ENCODE measurements at regions not wholly inside any gene's neighbourhood (a gene's known extent, or its start where the extent isn't known, plus 50 kb on each side); places are given as distances from the start of the nearest gene placed in this dataset.

DNA sequence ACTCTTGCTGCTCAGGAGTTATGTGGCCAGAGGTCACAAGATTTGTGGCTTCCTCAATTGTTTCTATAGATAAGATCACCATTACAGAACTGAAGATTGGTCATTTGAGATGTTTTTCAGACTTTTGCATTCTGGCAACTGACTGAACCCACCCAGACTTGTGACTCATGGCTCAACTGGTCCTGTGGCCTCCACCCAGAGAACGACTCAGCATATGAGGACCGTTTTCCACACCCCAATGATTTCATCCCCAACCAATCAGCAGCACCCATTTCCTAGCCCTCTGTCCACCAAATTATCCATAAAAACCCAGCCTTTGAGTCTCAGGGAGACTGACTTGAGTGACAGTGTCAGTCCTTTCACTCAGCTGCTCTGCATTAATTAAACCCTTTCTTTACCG lies 143.2 kb upstream of the ASIC2 start:
- no peak for TF ChIP-seq POLR2A (IDR thresholded peaks at IDR 0.05; ENCODE audit: low read depth, low read length)
- DNase-seq (ENCODE audit: insufficient read length, low spot score) = no peak
- no peak for FAIRE-seq

DNA sequence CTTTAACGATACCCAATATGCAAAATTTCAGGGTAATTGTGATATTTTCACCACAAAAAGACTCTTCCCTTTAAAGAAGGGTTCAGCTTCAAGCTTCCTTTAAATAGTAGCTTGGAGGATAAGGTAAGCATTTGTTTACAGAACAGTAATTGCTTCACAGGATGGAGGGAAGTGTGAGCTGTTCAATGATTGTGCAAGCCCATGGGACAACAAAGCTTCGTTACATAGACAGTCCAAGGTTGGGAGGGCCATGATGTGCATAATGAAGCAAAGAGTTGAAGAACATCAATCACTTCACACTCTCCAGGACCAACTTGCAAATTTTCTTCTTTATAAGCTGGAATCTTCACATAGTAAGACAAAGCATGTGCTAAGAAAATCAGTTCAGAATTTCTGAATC lies 145.0 kb upstream of the ASIC2 start:
- FAIRE-seq (no peak), DNase-seq (ENCODE audit: insufficient read length, low spot score) (no peak)
- no peak for TF ChIP-seq POLR2A (IDR thresholded peaks at IDR 0.05; ENCODE audit: low read depth, low read length)

DNA sequence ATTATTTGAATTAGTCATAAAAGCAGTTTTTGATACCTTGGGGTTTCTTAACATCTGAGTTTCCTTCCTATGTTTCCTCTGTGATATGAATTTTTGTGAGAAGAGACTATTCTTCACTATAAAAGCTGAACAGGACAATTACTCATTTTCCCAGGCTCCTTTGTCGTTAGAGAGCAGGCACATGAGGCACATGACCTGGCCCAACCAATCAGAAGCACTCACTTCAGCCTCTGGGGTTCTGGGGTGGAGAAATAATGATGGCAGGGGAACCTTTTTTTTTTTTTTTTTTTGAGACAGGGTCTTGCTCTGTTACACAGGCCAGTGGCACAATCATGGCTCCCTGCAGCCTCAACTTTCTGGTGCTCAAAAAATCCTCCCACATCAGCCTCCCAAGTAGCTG lies 145.5 kb upstream of the ASIC2 start:
- no peak for TF ChIP-seq POLR2A (IDR thresholded peaks at IDR 0.05; ENCODE audit: low read depth, low read length)
- no peak for FAIRE-seq

DNA sequence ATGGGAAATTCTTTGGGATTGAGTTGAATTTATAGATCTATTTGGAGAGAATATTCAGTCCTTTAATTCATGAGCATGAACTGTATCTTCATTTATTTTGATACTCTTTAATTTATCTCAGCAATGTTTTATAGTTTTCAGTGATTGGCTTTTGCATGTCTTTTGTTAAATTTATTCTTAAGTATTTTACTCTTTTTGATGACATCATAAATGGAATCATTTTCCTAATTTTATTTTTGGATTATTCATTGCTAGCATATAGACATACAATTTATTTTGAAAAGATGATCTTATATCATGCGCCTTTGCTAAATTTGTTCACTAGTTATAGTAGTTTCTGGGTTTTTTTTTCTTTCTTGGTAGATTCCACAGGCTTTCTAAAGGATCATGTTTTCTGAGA lies 149.2 kb upstream of the ASIC2 start:
- TF ChIP-seq POLR2A (IDR thresholded peaks at IDR 0.05; ENCODE audit: low read depth, low read length) = no peak
- FAIRE-seq (no peak), DNase-seq (ENCODE audit: insufficient read length, low spot score) (no peak)

More for the DNA sequence above, 145.5 kb upstream of the ASIC2 start:
- no peak for DNase-seq (ENCODE audit: insufficient read length, low spot score)

DNA sequence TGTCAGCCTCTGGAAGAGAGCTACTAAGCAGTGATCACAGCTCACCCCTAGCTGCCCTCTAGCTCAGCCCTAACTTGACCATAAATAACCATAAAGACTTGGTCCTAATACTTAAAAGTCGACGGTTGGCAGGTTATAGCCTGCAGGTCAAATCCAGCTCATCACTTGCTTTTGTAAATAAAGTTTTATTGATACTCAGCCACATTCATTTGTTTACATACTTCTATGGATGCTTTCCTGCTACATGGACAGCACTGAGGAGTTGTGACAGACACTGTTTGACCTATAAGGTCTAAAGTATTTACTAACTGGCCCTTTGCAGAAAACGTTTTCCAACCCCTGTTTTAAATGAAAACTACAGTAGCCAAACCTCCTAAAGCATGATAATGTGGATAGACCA lies 151.6 kb upstream of the ASIC2 start:
- FAIRE-seq (no peak), DNase-seq (ENCODE audit: insufficient read length, low spot score) (no peak)
- TF ChIP-seq POLR2A (IDR thresholded peaks at IDR 0.05; ENCODE audit: low read depth, low read length) = no peak

DNA sequence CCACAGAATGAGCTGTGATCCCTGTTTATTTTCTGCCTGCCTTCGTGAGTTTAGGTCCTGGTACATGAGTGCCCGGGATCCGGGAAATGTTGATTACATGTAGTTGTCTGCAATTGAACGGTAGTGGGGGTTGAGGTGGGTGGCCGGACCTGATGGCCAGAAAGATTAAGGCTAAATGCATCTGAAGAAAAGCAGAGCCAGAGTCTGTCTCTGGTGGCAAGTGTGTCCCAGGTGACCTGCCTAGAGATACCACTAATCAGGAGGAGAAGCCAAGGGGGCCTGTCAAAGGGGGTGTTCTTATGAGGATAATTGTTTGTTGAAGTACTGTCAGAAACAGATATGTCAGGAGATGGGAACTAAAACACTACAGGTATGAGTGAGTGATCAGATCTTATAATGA lies 154.0 kb upstream of the ASIC2 start:
- DNase-seq (ENCODE audit: insufficient read length, low spot score) = no peak
- TF ChIP-seq POLR2A (IDR thresholded peaks at IDR 0.05; ENCODE audit: low read depth, low read length) = no peak
- FAIRE-seq = no peak

DNA sequence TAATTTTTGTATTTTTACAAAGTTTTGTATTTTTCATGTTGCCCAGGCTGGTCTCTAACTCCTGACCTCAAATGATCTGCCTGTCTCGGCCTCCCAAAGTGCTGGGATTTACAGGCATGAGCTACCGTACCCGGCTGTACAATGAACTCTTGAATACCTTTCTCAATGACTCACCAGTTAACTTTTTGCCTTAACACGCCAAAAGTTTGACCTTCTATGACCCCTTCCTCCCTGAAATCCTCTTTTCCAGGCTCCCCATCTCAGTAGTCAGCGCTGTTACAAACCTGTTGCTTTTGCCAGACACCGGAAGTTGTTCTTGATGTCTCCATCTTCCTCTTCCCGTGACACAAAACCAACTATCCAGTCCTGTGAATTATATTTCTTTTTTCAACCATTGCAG lies 158.1 kb upstream of the ASIC2 start:
- TF ChIP-seq POLR2A (IDR thresholded peaks at IDR 0.05; ENCODE audit: low read depth, low read length) = no peak
- no peak for FAIRE-seq
- no peak for DNase-seq (ENCODE audit: insufficient read length, low spot score)

DNA sequence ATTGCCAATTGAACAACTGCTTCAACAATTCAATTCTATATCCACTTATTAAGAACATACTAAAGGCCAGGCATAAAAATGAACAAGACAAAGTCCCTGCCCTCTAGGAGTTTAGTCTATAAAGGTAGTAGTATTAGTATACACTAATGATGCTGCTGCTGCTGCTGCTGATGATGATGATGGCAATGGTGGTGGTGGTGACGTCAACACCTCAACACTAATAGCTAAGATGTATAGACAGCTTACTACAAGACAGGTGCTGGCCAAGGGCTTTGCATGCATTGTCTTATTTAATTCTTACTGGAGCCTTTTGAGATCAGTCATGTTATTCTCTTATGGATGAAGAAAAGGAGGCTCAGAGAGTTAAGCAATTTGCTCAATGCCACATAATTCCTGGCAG lies 164.4 kb upstream of the ASIC2 start:
- no peak for DNase-seq (ENCODE audit: insufficient read length, low spot score)
- no peak for TF ChIP-seq POLR2A (IDR thresholded peaks at IDR 0.05; ENCODE audit: low read depth, low read length)
- FAIRE-seq = no peak

DNA sequence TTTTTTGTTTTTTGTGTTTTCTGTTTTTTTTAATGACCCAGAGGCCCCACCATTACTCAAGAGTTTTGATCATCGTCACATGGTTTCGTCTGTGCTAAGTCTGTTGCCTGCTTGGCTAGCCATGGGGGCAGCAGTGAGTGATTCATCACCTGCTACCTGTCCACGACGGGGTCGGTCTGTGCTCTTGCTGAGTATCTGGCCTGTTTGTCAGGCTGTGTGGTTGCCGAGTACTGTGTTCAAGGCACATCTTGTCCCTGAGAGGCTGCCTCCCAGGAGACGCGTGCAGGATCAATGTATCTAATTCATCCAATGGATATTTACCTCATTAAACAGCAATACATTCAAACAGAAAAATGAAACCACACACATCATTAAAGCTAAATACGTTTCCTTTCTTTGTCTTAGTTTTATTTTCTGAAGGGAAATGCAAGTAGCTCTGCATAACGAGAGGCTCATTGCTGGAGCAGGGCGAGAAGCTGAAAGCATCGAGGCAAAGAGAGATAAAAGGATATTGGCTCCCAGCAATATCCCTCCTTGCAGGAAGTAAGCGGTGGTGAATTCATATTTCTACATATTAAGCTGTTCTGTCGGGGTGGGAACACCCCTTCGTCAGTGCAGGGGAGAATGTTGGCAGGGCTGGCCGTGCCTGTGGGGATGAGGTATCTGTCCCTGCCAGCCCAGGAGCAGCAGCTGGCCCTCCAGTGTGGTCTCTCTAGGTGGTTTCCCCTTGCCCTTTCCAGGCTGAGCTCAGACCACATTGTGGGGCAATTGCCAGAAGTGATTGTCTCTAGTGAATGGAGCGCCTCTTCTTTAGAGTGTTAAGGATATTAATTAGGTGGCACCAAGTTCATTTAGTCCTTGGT lies 166.2 kb upstream of the ASIC2 start:
- DNase-seq (ENCODE audit: insufficient read length, low spot score) = no peak
- no peak for TF ChIP-seq POLR2A (IDR thresholded peaks at IDR 0.05; ENCODE audit: low read depth, low read length)
- FAIRE-seq = no peak

DNA sequence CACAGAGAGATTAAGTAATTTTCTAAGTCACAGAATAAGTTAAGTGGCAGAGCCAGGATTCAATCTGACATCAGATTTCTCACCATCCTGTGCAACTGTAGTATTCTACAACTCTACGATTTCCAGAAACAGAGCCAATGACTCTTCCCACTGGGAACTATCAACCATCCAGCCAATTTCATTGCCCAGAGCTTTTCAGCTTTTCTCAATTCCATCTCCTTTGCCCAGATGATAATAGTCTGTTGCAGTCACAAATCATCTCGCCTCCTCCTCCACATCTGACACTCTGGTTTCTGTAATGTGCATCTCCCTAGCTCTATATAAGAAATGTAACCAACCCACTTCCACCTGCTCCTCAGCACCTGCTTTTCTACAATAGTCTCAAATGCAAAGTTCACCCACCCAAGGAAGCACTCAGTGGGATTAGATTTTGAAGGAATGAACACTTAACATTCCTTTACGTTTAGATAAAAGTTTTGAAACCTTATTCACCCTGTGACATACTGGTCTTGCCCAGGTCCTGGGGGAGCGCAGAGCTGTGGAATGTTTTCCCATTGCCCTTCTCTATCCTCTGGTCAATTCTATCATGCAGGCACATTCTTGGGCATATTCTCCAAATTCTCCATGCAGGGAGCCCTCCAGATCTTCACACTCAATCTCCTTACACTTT lies 167.8 kb upstream of the ASIC2 start:
- TF ChIP-seq POLR2A (IDR thresholded peaks at IDR 0.05; ENCODE audit: low read depth, low read length) = no peak
- FAIRE-seq = no peak
- no peak for DNase-seq (ENCODE audit: insufficient read length, low spot score)

DNA sequence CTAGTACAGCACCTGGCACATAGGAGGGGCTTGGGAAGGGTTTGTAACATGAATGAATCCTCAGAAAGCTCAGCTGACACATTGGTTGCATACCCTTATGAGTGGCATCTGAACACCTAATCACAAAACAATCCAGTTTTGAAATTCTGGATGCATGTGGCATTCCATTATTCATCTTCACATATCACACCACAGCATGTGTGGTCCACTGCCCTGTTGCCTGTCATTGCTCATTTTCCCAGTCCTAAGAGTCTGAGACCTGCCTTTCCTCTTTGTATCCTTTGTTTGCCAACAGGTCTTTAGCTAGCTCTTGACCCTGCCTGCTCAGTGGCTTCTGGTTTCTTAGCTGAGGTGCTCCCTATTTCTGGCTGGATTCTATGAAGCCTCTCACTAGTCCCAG lies 170.8 kb upstream of the ASIC2 start:
- no peak for TF ChIP-seq POLR2A (IDR thresholded peaks at IDR 0.05; ENCODE audit: low read depth, low read length)
- FAIRE-seq (no peak), DNase-seq (ENCODE audit: insufficient read length, low spot score) (no peak)

DNA sequence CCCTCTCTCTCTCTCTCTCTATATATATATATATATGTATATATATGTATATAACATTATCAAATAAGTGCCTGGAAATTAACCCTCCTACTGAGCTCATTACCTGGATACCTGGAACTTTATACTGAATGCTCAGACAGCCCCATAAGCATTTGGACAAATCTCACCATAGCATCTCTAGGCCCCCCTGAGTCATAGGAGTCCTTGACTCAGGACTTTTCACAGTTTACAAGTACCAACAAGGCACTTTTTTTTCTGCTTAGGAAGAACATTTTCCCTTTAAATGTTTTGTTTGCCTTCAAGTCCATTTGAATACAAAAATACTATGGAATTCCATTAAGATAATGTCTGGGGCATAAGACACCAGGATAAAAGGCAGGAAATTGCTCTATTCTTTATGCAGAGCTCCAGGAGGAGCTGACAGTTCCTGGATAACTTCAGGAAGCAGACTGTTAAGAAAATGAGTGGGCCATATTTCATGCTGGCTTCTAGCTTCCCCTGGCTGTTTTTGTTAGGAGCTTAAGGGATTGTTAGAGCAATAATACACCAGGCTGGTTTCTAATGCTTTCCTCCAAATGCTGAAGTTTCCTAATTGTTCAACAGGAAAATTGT lies 171.7 kb upstream of the ASIC2 start:
- FAIRE-seq (no peak), DNase-seq (ENCODE audit: insufficient read length, low spot score) (no peak)
- TF ChIP-seq POLR2A (IDR thresholded peaks at IDR 0.05; ENCODE audit: low read depth, low read length) = no peak

DNA sequence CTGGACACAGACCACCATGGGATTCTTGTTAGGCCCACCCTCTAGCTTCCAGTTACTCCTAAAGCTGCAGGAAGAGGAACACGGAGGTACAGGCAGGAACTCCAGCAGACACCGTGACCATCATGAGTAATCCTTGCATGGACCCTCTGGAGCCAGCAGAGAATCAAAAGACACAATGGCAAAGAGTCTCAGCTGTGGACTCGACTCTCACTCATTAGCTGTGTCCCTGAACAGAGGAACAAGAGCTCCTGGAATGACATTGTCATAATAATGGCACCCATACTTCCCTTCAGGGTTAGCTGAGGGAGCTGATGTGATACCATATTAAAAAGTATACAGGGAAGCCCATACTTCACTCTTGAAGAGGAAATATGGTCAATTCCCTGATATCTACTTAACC lies 176.3 kb upstream of the ASIC2 start:
- no peak for FAIRE-seq
- DNase-seq (ENCODE audit: insufficient read length, low spot score) = no peak
- TF ChIP-seq POLR2A (IDR thresholded peaks at IDR 0.05; ENCODE audit: low read depth, low read length) = no peak

DNA sequence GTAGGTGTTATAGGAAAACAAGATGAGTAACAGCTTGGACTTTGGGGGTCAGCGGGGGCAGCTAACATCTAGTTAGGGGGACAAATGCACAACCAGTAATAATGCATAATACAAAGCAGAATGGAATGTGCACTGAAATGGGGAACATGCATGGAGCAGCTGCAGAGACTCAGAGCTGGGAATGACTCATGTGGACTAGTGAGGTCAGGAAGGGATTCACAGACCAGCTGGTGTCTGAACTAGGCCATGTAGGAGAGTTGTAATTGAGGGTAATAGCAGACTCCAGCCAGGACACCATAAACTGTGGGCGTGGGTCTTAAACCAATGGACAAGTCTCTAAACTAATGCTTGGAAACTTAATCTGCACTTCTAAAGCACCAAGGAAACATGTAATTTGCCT lies 176.8 kb upstream of the ASIC2 start:
- no peak for FAIRE-seq
- TF ChIP-seq POLR2A (IDR thresholded peaks at IDR 0.05; ENCODE audit: low read depth, low read length) = no peak
- DNase-seq (ENCODE audit: insufficient read length, low spot score) = no peak

DNA sequence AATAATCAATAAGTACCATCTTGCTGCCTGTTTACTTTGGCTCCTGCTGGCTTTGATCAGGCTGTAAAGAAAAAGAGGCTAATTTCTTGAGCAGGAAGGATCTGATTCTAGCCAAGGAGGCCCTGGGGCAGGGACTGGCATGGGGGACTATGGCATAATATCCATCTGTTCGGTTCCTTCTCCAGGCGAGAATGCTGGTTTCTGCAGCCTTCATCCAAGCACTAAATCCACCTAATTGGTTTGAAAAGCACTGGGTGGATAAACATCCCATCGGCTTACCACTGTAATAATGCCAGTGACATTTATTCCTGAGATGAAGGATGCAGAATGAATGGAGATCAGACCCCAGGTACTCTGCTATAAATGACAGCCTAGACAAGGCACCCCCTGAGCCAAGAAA lies 180.0 kb upstream of the ASIC2 start:
- no peak for TF ChIP-seq POLR2A (IDR thresholded peaks at IDR 0.05; ENCODE audit: low read depth, low read length)
- DNase-seq (ENCODE audit: insufficient read length, low spot score) (no peak), FAIRE-seq (no peak)
